ENCODE measurements at regions not wholly inside any gene's neighbourhood (a gene's known extent, or its start where the extent isn't known, plus 50 kb on each side); places are given as distances from the start of the nearest gene placed in this dataset.

GRCh38 chr17:53649201-53649600 lies 173.5 kb upstream of the KIF2B start:
- FAIRE-seq = no peak
- no peak overlapping the region for H3K4me3 ChIP-seq
- no peak for ATAC-seq
- 51% methylated on average over 1 of the region's 1 CpG for WGBS (ENCODE audit: missing lambda C conversion rate)
- ChIA-PET CTCF (no interaction called here), POLR2A (no interaction called here)
- H3K27ac ChIP-seq = no peak overlapping the region
- TF ChIP-seq CBX8 (IDR thresholded peaks at IDR 0.05) (no peak), NPAS2 (CRISPR knock-in tag; IDR thresholded peaks at IDR 0.05; ENCODE audit: borderline replicate concordance) (no peak), HDAC2 (IDR thresholded peaks at IDR 0.05) (no peak), SREBF2 (IDR thresholded peaks at IDR 0.05) (no peak), HOXB13 (CRISPR knock-in tag; IDR thresholded peaks at IDR 0.05; ENCODE audit: low read depth) (no peak)
- no peak overlapping the region for H3K4me2 ChIP-seq
- H3K4me1 ChIP-seq = no peaks in the 10 kb centered on the region
- no peaks in the 10 kb centered on the region for H3K9me3 ChIP-seq
- DNase-seq (ENCODE audit: low read depth in 1 of 2, low spot score in 1 of 2) = no peak

- Histone ChIP-seq H3K4me3 (no peak overlapping the region), H3K27ac (no peak overlapping the region), H3K4me2 (no peak overlapping the region), H3K9me3 (no peaks in the 10 kb centered on the region; the same call in 2 of the 3 replicates), H3K4me1 (no peaks in the 10 kb centered on the region)
- POLR2A ChIA-PET = no interaction called here
- WGBS (ENCODE audit: missing lambda C conversion rate) = 89% methylated on average over 2 of the region's 2 CpGs
- CTCF ChIA-PET = interaction anchor here (1.7 kb wide), 1 partner anchor 9 kb away, joined by 4 read pairs; no protein-coding TSS in a partner anchor
- TF ChIP-seq KDM1A (IDR thresholded peaks at IDR 0.05; ENCODE audit: low read depth) (no peak), FOSB (CRISPR knock-in tag; IDR thresholded peaks at IDR 0.05) (no peak), ZNF302 (CRISPR knock-in tag; IDR thresholded peaks at IDR 0.05) (no peak), TFCP2L1 (CRISPR knock-in tag; IDR thresholded peaks at IDR 0.05) (no peak), FOSL2 (IDR thresholded peaks at IDR 0.05) (no peak), FOSL2 (CRISPR knock-in tag; IDR thresholded peaks at IDR 0.05) (no peak), SMC3 (IDR thresholded peaks at IDR 0.05) (no peak), MAFK (IDR thresholded peaks at IDR 0.05; ENCODE audit: partially characterized antibody) (no peak), RCOR1 (IDR thresholded peaks at IDR 0.05; ENCODE audit: low read depth, low read length) (no peak), CTCF (IDR thresholded peaks at IDR 0.05) (no peak), BHLHE40 (IDR thresholded peaks at IDR 0.05; ENCODE audit: low read depth, low read length) (no peak), HES2 (IDR thresholded peaks at IDR 0.05) (no peak), CBX8 (IDR thresholded peaks at IDR 0.05) (no peak), ZFP36 (IDR thresholded peaks at IDR 0.05; ENCODE audit: borderline replicate concordance, partially characterized antibody) (no peak), HOXA7 (CRISPR knock-in tag; IDR thresholded peaks at IDR 0.05) (no peak), EP300 (IDR thresholded peaks at IDR 0.05) (no peak), FOXS1 (CRISPR knock-in tag; IDR thresholded peaks at IDR 0.05) (no peak), MYC (IDR thresholded peaks at IDR 0.05; ENCODE audit: borderline replicate concordance, low read length) (no peak), JUNB (IDR thresholded peaks at IDR 0.05) (no peak), HOXB5 (CRISPR knock-in tag; IDR thresholded peaks at IDR 0.05) (no peak)
- no peak for ATAC-seq
- no peak for FAIRE-seq
- no peak for DNase-seq (ENCODE audit: low read depth in 1 of 2, low spot score in 1 of 2)
These were observed 175.9 kb upstream of the KIF2B start for GRCh38 chr17:53646835-53647234.

- ATAC-seq (no peak), DNase-seq (ENCODE audit: low read depth in 1 of 2, low spot score in 1 of 2) (no peak), FAIRE-seq (peak; percentile 84)
- Histone ChIP-seq H3K27ac (no peak overlapping the region), H3K4me2 (no peak overlapping the region), H3K4me3 (no peak overlapping the region), H3K4me1 (no peaks in the 10 kb centered on the region), H3K9me3 (no peaks in the 10 kb centered on the region; the same call in 2 of the 3 replicates)
- TF ChIP-seq HES2 (IDR thresholded peaks at IDR 0.05) (no peak), REST (IDR thresholded peaks at IDR 0.05) (peak; percentile 49; the same call in 1 of the 2 replicates)
- ChIA-PET POLR2A (no interaction called here), CTCF (no interaction called here)
- WGBS (ENCODE audit: missing lambda C conversion rate) = 64% methylated on average over 1 of the region's 1 CpG
These were observed 181.9 kb upstream of the KIF2B start for GRCh38 chr17:53640808-53641207.

Measured in A549 (cell line).